Spleen (tissue), 11 donors: ENCODE measurements at regions not wholly inside any gene's neighbourhood (a gene's known extent, or its start where the extent isn't known, plus 50 kb on each side); places are given as distances from the start of the nearest gene placed in this dataset.

Source experiments
- DNase-seq: peaks from one replicate; pipeline ENCODE4 v3.0.0-alpha.2; 2020
- H3K27ac ChIP-seq, 8 donors: fragments of 200-600 bp; sonication (generic) in 7 of 8; 1 replicate in 4 of 8; 2 replicates in 4 of 8; pipeline versions ENCODE4 v1.5.0 to v1.8.0; 2016 to 2021; ENCODE audit warnings: inconsistent platforms in 4 of 8, mild to moderate bottlenecking in 4 of 8, moderate library complexity in 1 of 8
- H3K27me3 ChIP-seq, 7 donors: fragments of 200-600 bp; sonication (generic) in 6 of 7; replicated peaks in 1 of 7; 1 replicate in 4 of 7; 2 replicates in 3 of 7; pipeline versions ENCODE4 v1.5.0 to v1.8.0; 2016 to 2021; ENCODE audit warnings: inconsistent platforms in 3 of 7, mild to moderate bottlenecking in 1 of 7
- H3K36me3 ChIP-seq, 6 donors: fragments of 200-600 bp; sonication (generic) in 5 of 6; 1 replicate in 4 of 6; 2 replicates in 2 of 6; pipeline versions ENCODE4 v1.5.0 to v1.8.0; 2016 to 2021; ENCODE audit warnings: inconsistent platforms in 2 of 6
- H3K4me1 ChIP-seq, 6 donors: fragments of 200-600 bp; sonication (generic) in 5 of 6; 1 replicate in 3 of 6; 2 replicates in 3 of 6; pipeline versions ENCODE4 v1.5.0 to v1.8.0; 2016 to 2021; ENCODE audit warnings: inconsistent platforms in 3 of 6
- H3K4me3 ChIP-seq, 8 donors: fragments of 200-600 bp; sonication (generic) in 7 of 8; 1 replicate in 4 of 8; 2 replicates in 4 of 8; pipeline versions ENCODE4 v1.5.0 to v1.8.0; 2016 to 2021; ENCODE audit warnings: inconsistent platforms in 4 of 8, mild to moderate bottlenecking in 4 of 8, moderate library complexity in 2 of 8
- H3K9me3 ChIP-seq, 8 donors: fragments of 200-600 bp; sonication (generic) in 7 of 8; 1 replicate in 4 of 8; 2 replicates in 4 of 8; pipeline versions ENCODE4 v1.5.0 to v1.8.0; 2016 to 2021; ENCODE audit warnings: inconsistent platforms in 4 of 8
- CTCF ChIP-seq, 11 experiments: fragments of 200-600 bp in 7 of 11; fragments of 450-650 bp in 4 of 11; sonication (generic) in 4 of 11; IDR thresholded peaks in 8 of 11; conservative IDR thresholded peaks in 3 of 11; 1 replicate in 7 of 11; 2 replicates in 4 of 11; pipeline versions ENCODE4 v1.4.0 to v1.8.0; 2016 to 2021; ENCODE audit warnings: antibody characterized with exemption in 11 of 11, inconsistent platforms in 4 of 11, mild to moderate bottlenecking in 1 of 11
- POLR2A ChIP-seq, 3 donors: fragments of 450-650 bp; IDR thresholded peaks; one replicate each; pipeline ENCODE4 v1.5.1; 2017; ENCODE audit warnings: antibody characterized with exemption in 3 of 3, mild to moderate bottlenecking in 1 of 3
- POLR2AphosphoS5 ChIP-seq, 3 donors: sonication (generic); formaldehyde crosslinking; IDR thresholded peaks; one replicate each; pipeline ENCODE4 v1.5.1; 2017; ENCODE audit warnings: antibody characterized with exemption in 3 of 3
- WGBS, 5 donors: extraction: QIAGEN DNeasy Blood & Tissue Kit in 3 of 5; methylation state at CpG; one replicate each; pipeline versions ENCODE4 v1.1.5 to v1.1.7; 2013 to 2018; 5-methylcytosine and 5-hydroxymethylcytosine counted together
- intact Hi-C: fragments of 100-400 bp; cut with DNase I; formaldehyde crosslinking; loops from one replicate; pipeline ENCODE4 v1.15.0; 2023; ENCODE audit warnings: low total_unique reads
- donor health status: healthy with polysubstance abuse.
- donor health status: DM: no; HTN: no; CAD: no; lungs with moderate emphysema.
- donor health status: DM: no; HTN: no; CAD: no.
- donor health status: Bipolar disorder and iron deficiency.
- donor health status: healthy.
- donor health status: DM: no; HTN: no; CAD: no.
- donor health status: DM: yes; HTN: yes; CAD: no.

DNA sequence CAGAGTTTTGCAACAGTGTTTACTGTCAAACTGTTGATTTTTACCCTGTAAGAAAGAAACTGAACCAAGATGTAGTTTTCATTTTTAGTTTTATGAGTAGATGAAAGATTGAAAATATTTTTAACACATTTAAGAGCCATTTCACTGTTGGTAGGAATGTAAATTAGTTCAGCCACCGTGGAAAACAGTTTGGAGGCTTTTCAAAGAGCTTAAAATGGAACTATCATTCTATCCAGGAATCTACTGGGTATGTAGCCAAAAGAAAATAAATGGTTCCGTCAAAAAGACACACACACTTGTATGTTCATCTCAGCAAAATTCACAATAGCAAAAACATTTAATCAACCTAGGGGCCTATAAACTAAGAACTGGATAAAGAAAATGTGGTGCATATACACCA is 729.8 kb upstream of the CDH7 start:
- H3K9me3 ChIP-seq, result peaks cover 0 to 25% (median 8%) of the 10 kb centered on the region in 8 donors
- 62 to 76% (median 66%) methylated on average over 2 of the region's 2 CpGs for WGBS, 5 donors
- TF ChIP-seq POLR2A (IDR thresholded peaks at IDR 0.05) (no peak), CTCF (IDR thresholded peaks at IDR 0.05 in 8 of 11, conservative IDR thresholded peaks at IDR 0.05 in 3 of 11) (no peak), POLR2AphosphoS5 (IDR thresholded peaks at IDR 0.05) (no peak)

DNA sequence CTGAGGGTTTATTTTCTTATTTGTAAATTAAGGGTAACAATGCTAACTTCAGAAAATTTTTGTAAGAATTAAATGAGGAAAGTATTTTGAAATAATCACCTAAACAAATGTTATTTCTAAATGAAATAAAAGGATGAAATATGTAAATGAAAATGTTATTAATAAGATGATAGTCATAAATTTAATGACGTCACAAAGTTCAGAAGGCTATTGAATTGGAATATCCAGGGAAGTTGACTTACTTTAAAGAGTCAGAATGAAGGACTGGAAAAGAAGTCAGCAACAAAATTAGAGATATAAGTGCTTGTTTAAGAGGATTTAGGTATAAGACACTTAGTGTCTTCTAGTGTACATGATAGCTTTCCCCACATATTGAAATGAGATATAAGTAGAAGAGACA is 732.6 kb upstream of the CDH7 start:
- H3K9me3 ChIP-seq, result peaks cover 0 to 7% (median 0%) of the 10 kb centered on the region in 8 donors
- no peaks in the 10 kb centered on the region for H3K27me3 ChIP-seq
- TF ChIP-seq CTCF (IDR thresholded peaks at IDR 0.05 in 8 of 11, conservative IDR thresholded peaks at IDR 0.05 in 3 of 11), result no peak
- TF ChIP-seq POLR2AphosphoS5 (IDR thresholded peaks at IDR 0.05), result no peak
- no peak for TF ChIP-seq POLR2A (IDR thresholded peaks at IDR 0.05)
- WGBS, 5 donors, result 84 to 94% (median 91%) methylated on average over 1 of the region's 1 CpG
- no peak overlapping the region for H3K27ac ChIP-seq
- intact Hi-C loops, result no loop called here
- DNase-seq, result no peak
- H3K4me1 ChIP-seq, result no peaks in the 10 kb centered on the region
- no peaks in the 10 kb centered on the region for H3K36me3 ChIP-seq
- no peak overlapping the region for H3K4me3 ChIP-seq

More for the DNA sequence above, 729.8 kb upstream of the CDH7 start:
- intact Hi-C loops, result no loop called here
- no peaks in the 10 kb centered on the region for H3K36me3 ChIP-seq
- H3K4me3 ChIP-seq, result no peak overlapping the region
- no peak overlapping the region for H3K27ac ChIP-seq
- no peak for DNase-seq
- H3K27me3 ChIP-seq, result no peaks in the 10 kb centered on the region
- H3K4me1 ChIP-seq, result no peaks in the 10 kb centered on the region

GRCh38 chr18:65017372-65017760 is 733.4 kb upstream of the CDH7 start:
- Histone ChIP-seq H3K36me3 (no peaks in the 10 kb centered on the region), H3K4me3 (no peak overlapping the region), H3K27ac (no peak overlapping the region), H3K9me3 (peaks cover 0 to 7% (median 0%) of the 10 kb centered on the region in 8 donors), H3K4me1 (no peaks in the 10 kb centered on the region), H3K27me3 (no peaks in the 10 kb centered on the region)
- intact Hi-C loops, result no loop called here
- WGBS, 5 donors, result 83 to 91% (median 87%) methylated on average over 10 of the region's 10 CpGs
- DNase-seq, result no peak
- TF ChIP-seq POLR2A (IDR thresholded peaks at IDR 0.05) (no peak), POLR2AphosphoS5 (IDR thresholded peaks at IDR 0.05) (no peak), CTCF (IDR thresholded peaks at IDR 0.05 in 8 of 11, conservative IDR thresholded peaks at IDR 0.05 in 3 of 11) (no peak)

DNA sequence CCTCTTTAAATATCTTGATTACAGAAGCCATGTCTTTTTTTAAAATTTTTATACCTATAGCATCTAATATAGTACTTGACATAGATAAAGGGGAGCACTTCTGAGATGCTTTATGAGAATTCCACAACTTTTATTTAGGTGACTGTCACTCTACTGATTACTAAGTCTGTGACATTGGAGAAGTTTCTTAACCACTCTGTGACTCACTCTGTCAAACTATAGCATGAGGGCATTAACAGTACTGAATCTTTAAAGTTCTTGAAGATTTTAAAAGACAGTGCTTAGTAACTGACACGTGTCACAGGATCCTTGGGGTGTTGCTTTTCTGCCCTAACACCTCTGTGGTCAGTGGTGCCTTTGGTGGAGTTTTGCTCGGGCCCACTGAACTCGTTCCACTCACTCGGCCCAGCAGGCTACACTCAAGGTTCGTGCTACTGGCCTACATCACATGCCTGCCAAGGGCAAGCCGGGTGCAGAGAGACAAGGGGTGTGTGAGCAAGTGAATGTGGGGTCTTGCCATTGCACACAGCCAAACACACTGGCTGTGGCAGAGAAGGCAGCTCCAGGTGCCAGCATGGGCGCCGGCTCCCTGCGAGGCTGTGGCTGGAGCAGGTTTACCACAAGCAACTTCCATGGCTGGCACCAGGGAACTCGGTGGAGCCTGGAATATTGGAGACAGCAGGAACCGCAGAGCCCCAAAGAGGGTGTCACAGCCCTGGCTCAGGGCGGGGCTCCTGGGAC is 734.0 kb upstream of the CDH7 start:
- no peaks in the 10 kb centered on the region for H3K27me3 ChIP-seq
- peak; percentile 69 for DNase-seq
- WGBS, 5 donors, result 78 to 89% (median 88%) methylated on average over 12 of the region's 12 CpGs
- intact Hi-C loops, result no loop called here
- H3K9me3 ChIP-seq, result peaks cover 0 to 7% (median 0%) of the 10 kb centered on the region in 8 donors
- TF ChIP-seq CTCF (IDR thresholded peaks at IDR 0.05 in 8 of 11, conservative IDR thresholded peaks at IDR 0.05 in 3 of 11), result no peak
- TF ChIP-seq POLR2A (IDR thresholded peaks at IDR 0.05), result no peak
- TF ChIP-seq POLR2AphosphoS5 (IDR thresholded peaks at IDR 0.05), result no peak
- no peak overlapping the region for H3K4me3 ChIP-seq
- H3K36me3 ChIP-seq, result no peaks in the 10 kb centered on the region
- H3K4me1 ChIP-seq, result no peaks in the 10 kb centered on the region
- H3K27ac ChIP-seq, result no peak overlapping the region
